Gastroesophageal sphincter (tissue), 3 donors: ENCODE measurements at regions not wholly inside any gene's neighbourhood (a gene's known extent, or its start where the extent isn't known, plus 50 kb on each side); places are given as distances from the start of the nearest gene placed in this dataset.

ENCODE experiments used
- CTCF ChIP-seq, 4 experiments: fragments of 200-600 bp in 2 of 4; fragments of 450-650 bp in 2 of 4; sonication (generic) in 1 of 4; IDR thresholded peaks; one replicate each; pipeline ENCODE4 v1.5.1; 2017 to 2019; ENCODE audit warnings: antibody characterized with exemption in 4 of 4, mild to moderate bottlenecking in 2 of 4, moderate library complexity in 2 of 4
- EP300 ChIP-seq: sonication (generic); formaldehyde crosslinking; IDR thresholded peaks from one replicate; pipeline ENCODE4 v1.6.1; 2017; ENCODE audit warnings: antibody characterized with exemption, mild to moderate bottlenecking

GRCh38 chr21:38080888-38081287, 164.6 kb upstream of the KCNJ6 start:
- TF ChIP-seq CTCF (IDR thresholded peaks at IDR 0.05) (no peak), EP300 (no peak)
